ENCODE measurements at regions not wholly inside any gene's neighbourhood (a gene's known extent, or its start where the extent isn't known, plus 50 kb on each side); places are given as distances from the start of the nearest gene placed in this dataset.

- DNase-seq (ENCODE audit: low read depth) = no peak
These were observed 639.6 kb downstream of the MID1IP1 start for GRCh38 chrX:39440799-39441284.

GRCh38 chrX:39442332-39442731 lies 641.1 kb downstream of the MID1IP1 start:
- DNase-seq (ENCODE audit: low read depth) = no peak

GRCh38 chrX:39443240-39443639 lies 642.0 kb downstream of the MID1IP1 start:
- DNase-seq (ENCODE audit: low read depth) = no peak

- peak; percentile 15 for DNase-seq (ENCODE audit: low read depth)
These were observed 644.1 kb downstream of the MID1IP1 start for GRCh38 chrX:39445336-39445735.

- DNase-seq (ENCODE audit: low read depth) = no peak
These were observed 648.1 kb downstream of the MID1IP1 start for GRCh38 chrX:39449352-39449751.

GRCh38 chrX:39450234-39450977 lies 647.4 kb downstream of the BCOR start:
- no peak for DNase-seq (ENCODE audit: low read depth)

GRCh38 chrX:39451046-39451445 lies 646.7 kb downstream of the BCOR start:
- no peak for DNase-seq (ENCODE audit: low read depth)

GRCh38 chrX:39452401-39452800 lies 645.4 kb downstream of the BCOR start:
- DNase-seq (ENCODE audit: low read depth) = no peak

- no peak for DNase-seq (ENCODE audit: low read depth)
These were observed 643.7 kb downstream of the BCOR start for GRCh38 chrX:39453889-39454621.

- no peak for DNase-seq (ENCODE audit: low read depth)
These were observed 640.7 kb downstream of the BCOR start for GRCh38 chrX:39456894-39457604.

GRCh38 chrX:39458779-39459178 lies 639.0 kb downstream of the BCOR start:
- no peak for DNase-seq (ENCODE audit: low read depth)

GRCh38 chrX:39459204-39459603 lies 638.6 kb downstream of the BCOR start:
- DNase-seq (ENCODE audit: low read depth) = no peak

GRCh38 chrX:39459952-39460351 lies 637.8 kb downstream of the BCOR start:
- DNase-seq (ENCODE audit: low read depth) = no peak

GRCh38 chrX:39460499-39460898 lies 637.3 kb downstream of the BCOR start:
- DNase-seq (ENCODE audit: low read depth) = no peak

GRCh38 chrX:39462835-39463234 lies 634.9 kb downstream of the BCOR start:
- DNase-seq (ENCODE audit: low read depth) = no peak

GRCh38 chrX:39464253-39464652 lies 633.5 kb downstream of the BCOR start:
- DNase-seq (ENCODE audit: low read depth) = no peak

GRCh38 chrX:39465467-39465866 lies 632.3 kb downstream of the BCOR start:
- no peak for DNase-seq (ENCODE audit: low read depth)

GRCh38 chrX:39465906-39466305 lies 631.9 kb downstream of the BCOR start:
- DNase-seq (ENCODE audit: low read depth) = no peak

GRCh38 chrX:39469126-39469525 lies 628.6 kb downstream of the BCOR start:
- DNase-seq (ENCODE audit: low read depth) = no peak

GRCh38 chrX:39470588-39471407 lies 627.0 kb downstream of the BCOR start:
- no peak for DNase-seq (ENCODE audit: low read depth)

GRCh38 chrX:39472161-39472560 lies 625.6 kb downstream of the BCOR start:
- no peak for DNase-seq (ENCODE audit: low read depth)

- no peak for DNase-seq (ENCODE audit: low read depth)
These were observed 623.9 kb downstream of the BCOR start for GRCh38 chrX:39473812-39474211.

Data from T follicular helper cell (primary cell).